ENCODE measurements at regions not wholly inside any gene's neighbourhood (a gene's known extent, or its start where the extent isn't known, plus 50 kb on each side); places are given as distances from the start of the nearest gene placed in this dataset.
"Not testable (repeated sequence)": the region's sequence is repeated elsewhere in the genome, so short reads cannot be mapped to it uniquely, and the experiment has no call there.

GRCh38 chr1:196160066-196160795 is 448.0 kb downstream of the KCNT2 start:
- ChIA-PET POLR2A (no interaction called here), CTCF (no interaction called here)
- Mint-ChIP-seq H3K4me3 (no peak overlapping the region), H3K4me1 (no peaks in the 10 kb centered on the region), H3K9me3 (no peaks in the 10 kb centered on the region), H3K27ac (no peak overlapping the region), H3K27me3 (no peaks in the 10 kb centered on the region), H3K36me3 (ENCODE audit: low read depth) (no peaks in the 10 kb centered on the region)
- DNase-seq = no peak

GRCh38 chr1:196155586-196155985 is 452.7 kb downstream of the KCNT2 start:
- ChIA-PET POLR2A (no interaction called here), CTCF (no interaction called here)
- Mint-ChIP-seq H3K9me3 (no peaks in the 10 kb centered on the region), H3K4me3 (no peak overlapping the region), H3K36me3 (ENCODE audit: low read depth) (no peaks in the 10 kb centered on the region), H3K27me3 (no peaks in the 10 kb centered on the region), H3K4me1 (no peaks in the 10 kb centered on the region), H3K27ac (no peak overlapping the region)
- no peak for DNase-seq

GRCh38 chr1:196152975-196153374 is 455.3 kb downstream of the KCNT2 start:
- Mint-ChIP-seq H3K4me3 (no peak overlapping the region), H3K27ac (no peak overlapping the region)
- POLR2A ChIA-PET = no interaction called here

GRCh38 chr1:196152086-196152485 is 456.2 kb downstream of the KCNT2 start:
- Mint-ChIP-seq H3K27me3 (no peaks in the 10 kb centered on the region), H3K9me3 (no peaks in the 10 kb centered on the region), H3K4me3 (no peak overlapping the region), H3K27ac (no peak overlapping the region), H3K36me3 (ENCODE audit: low read depth) (no peaks in the 10 kb centered on the region), H3K4me1 (no peaks in the 10 kb centered on the region)
- POLR2A ChIA-PET = no interaction called here
- DNase-seq = no peak
- CTCF ChIA-PET = no interaction called here

More at GRCh38 chr1:196152975-196153374, 455.3 kb downstream of the KCNT2 start:
- H3K27me3 Mint-ChIP-seq = no peaks in the 10 kb centered on the region
- CTCF ChIA-PET = no interaction called here
- H3K9me3 Mint-ChIP-seq = no peaks in the 10 kb centered on the region
- DNase-seq = no peak
- no peaks in the 10 kb centered on the region for H3K36me3 Mint-ChIP-seq (ENCODE audit: low read depth)
- no peaks in the 10 kb centered on the region for H3K4me1 Mint-ChIP-seq

GRCh38 chr1:196148367-196148970 is 459.8 kb downstream of the KCNT2 start:
- H3K27ac Mint-ChIP-seq = no peak overlapping the region
- DNase-seq = no peak
- no peaks in the 10 kb centered on the region for H3K9me3 Mint-ChIP-seq
- ChIA-PET POLR2A (no interaction called here), CTCF (interaction anchor here (0.7 to 2.8 kb wide), 6 partner anchors 11 to 513 kb away, joined by 3 to 12 read pairs (median 3); no protein-coding TSS in a partner anchor)
- no peaks in the 10 kb centered on the region for H3K4me1 Mint-ChIP-seq
- no peak overlapping the region for H3K4me3 Mint-ChIP-seq
- H3K27me3 Mint-ChIP-seq = no peaks in the 10 kb centered on the region
- H3K36me3 Mint-ChIP-seq (ENCODE audit: low read depth) = no peaks in the 10 kb centered on the region

- Mint-ChIP-seq H3K4me1 (no peaks in the 10 kb centered on the region), H3K27ac (no peak overlapping the region), H3K9me3 (no peaks in the 10 kb centered on the region), H3K4me3 (no peak overlapping the region), H3K27me3 (no peaks in the 10 kb centered on the region), H3K36me3 (ENCODE audit: low read depth) (no peaks in the 10 kb centered on the region)
- CTCF ChIA-PET = interaction anchor here (1.1 kb wide), 1 partner anchor 514 kb away, joined by 4 read pairs; no protein-coding TSS in a partner anchor
- POLR2A ChIA-PET = no interaction called here
- no peak for DNase-seq
Observed at GRCh38 chr1:196147530-196147929, 460.7 kb downstream of the KCNT2 start.

- H3K36me3 Mint-ChIP-seq (ENCODE audit: low read depth); H3K27me3 Mint-ChIP-seq; H3K9me3 Mint-ChIP-seq; CTCF ChIA-PET; POLR2A ChIA-PET; H3K27ac Mint-ChIP-seq; H3K4me3 Mint-ChIP-seq; H3K4me1 Mint-ChIP-seq; DNase-seq: not testable (repeated sequence)
Observed at GRCh38 chr1:196145151-196145550, 463.1 kb downstream of the KCNT2 start.

- Mint-ChIP-seq H3K36me3 (ENCODE audit: low read depth) (no peaks in the 10 kb centered on the region), H3K4me1 (no peaks in the 10 kb centered on the region), H3K9me3 (no peaks in the 10 kb centered on the region), H3K4me3 (no peak overlapping the region), H3K27me3 (no peaks in the 10 kb centered on the region), H3K27ac (no peak overlapping the region)
- CTCF ChIA-PET = no interaction called here
- POLR2A ChIA-PET = no interaction called here
- DNase-seq = no peak
Observed at GRCh38 chr1:196144588-196144987, 463.7 kb downstream of the KCNT2 start.

- Mint-ChIP-seq H3K9me3 (no peaks in the 10 kb centered on the region), H3K36me3 (ENCODE audit: low read depth) (no peaks in the 10 kb centered on the region), H3K4me3 (no peak overlapping the region), H3K4me1 (no peaks in the 10 kb centered on the region), H3K27ac (no peak overlapping the region), H3K27me3 (no peaks in the 10 kb centered on the region)
- POLR2A ChIA-PET = no interaction called here
- CTCF ChIA-PET = no interaction called here
- DNase-seq = no peak
Observed at GRCh38 chr1:196143602-196144342, 464.5 kb downstream of the KCNT2 start.

GRCh38 chr1:196142111-196142640 is 466.1 kb downstream of the KCNT2 start:
- Mint-ChIP-seq H3K4me3 (no peak overlapping the region), H3K36me3 (ENCODE audit: low read depth) (no peaks in the 10 kb centered on the region), H3K9me3 (no peaks in the 10 kb centered on the region), H3K27ac (no peak overlapping the region), H3K4me1 (no peaks in the 10 kb centered on the region), H3K27me3 (no peaks in the 10 kb centered on the region)
- DNase-seq = no peak
- POLR2A ChIA-PET = no interaction called here
- CTCF ChIA-PET = no interaction called here

- ChIA-PET POLR2A (no interaction called here), CTCF (no interaction called here)
- DNase-seq = no peak
- Mint-ChIP-seq H3K27ac (no peak overlapping the region), H3K4me1 (no peaks in the 10 kb centered on the region), H3K4me3 (no peak overlapping the region), H3K27me3 (no peaks in the 10 kb centered on the region), H3K9me3 (no peaks in the 10 kb centered on the region), H3K36me3 (ENCODE audit: low read depth) (no peaks in the 10 kb centered on the region)
Observed at GRCh38 chr1:196136396-196136795, 471.8 kb downstream of the KCNT2 start.

- H3K9me3 Mint-ChIP-seq = no peaks in the 10 kb centered on the region
- H3K4me3 Mint-ChIP-seq = no peak overlapping the region
- POLR2A ChIA-PET = no interaction called here
- no peak for DNase-seq
- H3K36me3 Mint-ChIP-seq (ENCODE audit: low read depth) = no peaks in the 10 kb centered on the region
- H3K4me1 Mint-ChIP-seq = no peaks in the 10 kb centered on the region
- H3K27ac Mint-ChIP-seq = no peak overlapping the region
- H3K27me3 Mint-ChIP-seq = no peaks in the 10 kb centered on the region
- CTCF ChIA-PET = no interaction called here
Observed at GRCh38 chr1:196131691-196132090, 476.5 kb downstream of the KCNT2 start.

GRCh38 chr1:196128835-196129234 is 479.4 kb downstream of the KCNT2 start:
- DNase-seq = no peak
- H3K27ac Mint-ChIP-seq = no peak overlapping the region
- CTCF ChIA-PET = no interaction called here
- POLR2A ChIA-PET = no interaction called here
- H3K9me3 Mint-ChIP-seq = no peaks in the 10 kb centered on the region
- no peaks in the 10 kb centered on the region for H3K36me3 Mint-ChIP-seq (ENCODE audit: low read depth)
- no peak overlapping the region for H3K4me3 Mint-ChIP-seq
- H3K4me1 Mint-ChIP-seq = no peaks in the 10 kb centered on the region
- no peaks in the 10 kb centered on the region for H3K27me3 Mint-ChIP-seq
